PFSK-1 (cell line): ENCODE measurements at regions not wholly inside any gene's neighbourhood (a gene's known extent, or its start where the extent isn't known, plus 50 kb on each side); places are given as distances from the start of the nearest gene placed in this dataset.

Source experiments
- FOXP2 ChIP-seq: optimal IDR thresholded peaks from 2 replicates; pipeline ENCODE3; 2011; ENCODE audit warnings: borderline replicate concordance, control low read depth, inconsistent platforms; ENCODE audit not compliant: insufficient read depth; ENCODE audit errors: extremely low read length, extremely low read depth
- POLR2AphosphoS5 ChIP-seq: IDR thresholded peaks from 2 replicates; pipeline ENCODE4 v1.6.1; 2012; ENCODE audit warnings: low read depth, mild to moderate bottlenecking, control low read depth, low read length, moderate library complexity
- SIN3A ChIP-seq: IDR thresholded peaks from 2 replicates; pipeline ENCODE4 v1.6.1; 2012; ENCODE audit warnings: mild to moderate bottlenecking, low read length, moderate library complexity, borderline replicate concordance; ENCODE audit not compliant: insufficient read depth
- TAF1 ChIP-seq: IDR thresholded peaks from 2 replicates; pipeline ENCODE4 v1.6.1; 2012; ENCODE audit warnings: low read length, control low read depth, borderline replicate concordance; ENCODE audit not compliant: insufficient read depth
- TF ChIP-seq, protein P1 (sequence below), 2 experiments: IDR thresholded peaks; 2 replicates each; pipeline versions ENCODE4 v1.6.1 to v1.8.0; 2011 to 2012; ENCODE audit warnings: low read depth in 2 of 2, low read length in 2 of 2, control low read depth in 1 of 2, inconsistent platforms in 1 of 2, mild to moderate bottlenecking in 1 of 2, moderate library complexity in 1 of 2; ENCODE audit not compliant: insufficient read depth in 1 of 2

DNA sequence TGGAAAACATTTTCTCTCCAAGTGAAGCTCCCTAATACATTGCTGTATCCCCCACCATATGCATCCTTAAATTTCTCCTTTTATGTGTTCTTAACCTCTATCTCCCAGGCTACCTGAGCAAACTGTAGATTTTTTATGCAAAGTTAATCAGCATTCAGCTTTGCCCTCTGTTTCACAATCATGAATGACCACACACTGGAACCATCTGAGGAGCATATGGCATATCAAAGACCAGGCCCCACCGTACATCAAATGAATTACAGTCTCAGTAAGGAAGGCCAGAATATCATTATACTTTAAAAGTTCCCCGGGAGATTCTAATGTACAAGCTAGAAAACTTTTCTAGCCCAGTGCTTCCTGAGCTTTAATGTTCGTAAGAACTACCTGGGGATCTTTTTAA, 115.5 kb upstream of the NECTIN3 start:
- TF ChIP-seq FOXP2 (no peak), TAF1 (no peak), POLR2AphosphoS5 (no peak), SIN3A (no peak)
- TF ChIP-seq, protein P1, sequence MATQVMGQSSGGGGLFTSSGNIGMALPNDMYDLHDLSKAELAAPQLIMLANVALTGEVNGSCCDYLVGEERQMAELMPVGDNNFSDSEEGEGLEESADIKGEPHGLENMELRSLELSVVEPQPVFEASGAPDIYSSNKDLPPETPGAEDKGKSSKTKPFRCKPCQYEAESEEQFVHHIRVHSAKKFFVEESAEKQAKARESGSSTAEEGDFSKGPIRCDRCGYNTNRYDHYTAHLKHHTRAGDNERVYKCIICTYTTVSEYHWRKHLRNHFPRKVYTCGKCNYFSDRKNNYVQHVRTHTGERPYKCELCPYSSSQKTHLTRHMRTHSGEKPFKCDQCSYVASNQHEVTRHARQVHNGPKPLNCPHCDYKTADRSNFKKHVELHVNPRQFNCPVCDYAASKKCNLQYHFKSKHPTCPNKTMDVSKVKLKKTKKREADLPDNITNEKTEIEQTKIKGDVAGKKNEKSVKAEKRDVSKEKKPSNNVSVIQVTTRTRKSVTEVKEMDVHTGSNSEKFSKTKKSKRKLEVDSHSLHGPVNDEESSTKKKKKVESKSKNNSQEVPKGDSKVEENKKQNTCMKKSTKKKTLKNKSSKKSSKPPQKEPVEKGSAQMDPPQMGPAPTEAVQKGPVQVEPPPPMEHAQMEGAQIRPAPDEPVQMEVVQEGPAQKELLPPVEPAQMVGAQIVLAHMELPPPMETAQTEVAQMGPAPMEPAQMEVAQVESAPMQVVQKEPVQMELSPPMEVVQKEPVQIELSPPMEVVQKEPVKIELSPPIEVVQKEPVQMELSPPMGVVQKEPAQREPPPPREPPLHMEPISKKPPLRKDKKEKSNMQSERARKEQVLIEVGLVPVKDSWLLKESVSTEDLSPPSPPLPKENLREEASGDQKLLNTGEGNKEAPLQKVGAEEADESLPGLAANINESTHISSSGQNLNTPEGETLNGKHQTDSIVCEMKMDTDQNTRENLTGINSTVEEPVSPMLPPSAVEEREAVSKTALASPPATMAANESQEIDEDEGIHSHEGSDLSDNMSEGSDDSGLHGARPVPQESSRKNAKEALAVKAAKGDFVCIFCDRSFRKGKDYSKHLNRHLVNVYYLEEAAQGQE (IDR thresholded peaks at IDR 0.05; ENCODE audit: insufficient read depth in 1 of 2, low read depth in 2 of 2, low read length in 2 of 2): no peak

DNA sequence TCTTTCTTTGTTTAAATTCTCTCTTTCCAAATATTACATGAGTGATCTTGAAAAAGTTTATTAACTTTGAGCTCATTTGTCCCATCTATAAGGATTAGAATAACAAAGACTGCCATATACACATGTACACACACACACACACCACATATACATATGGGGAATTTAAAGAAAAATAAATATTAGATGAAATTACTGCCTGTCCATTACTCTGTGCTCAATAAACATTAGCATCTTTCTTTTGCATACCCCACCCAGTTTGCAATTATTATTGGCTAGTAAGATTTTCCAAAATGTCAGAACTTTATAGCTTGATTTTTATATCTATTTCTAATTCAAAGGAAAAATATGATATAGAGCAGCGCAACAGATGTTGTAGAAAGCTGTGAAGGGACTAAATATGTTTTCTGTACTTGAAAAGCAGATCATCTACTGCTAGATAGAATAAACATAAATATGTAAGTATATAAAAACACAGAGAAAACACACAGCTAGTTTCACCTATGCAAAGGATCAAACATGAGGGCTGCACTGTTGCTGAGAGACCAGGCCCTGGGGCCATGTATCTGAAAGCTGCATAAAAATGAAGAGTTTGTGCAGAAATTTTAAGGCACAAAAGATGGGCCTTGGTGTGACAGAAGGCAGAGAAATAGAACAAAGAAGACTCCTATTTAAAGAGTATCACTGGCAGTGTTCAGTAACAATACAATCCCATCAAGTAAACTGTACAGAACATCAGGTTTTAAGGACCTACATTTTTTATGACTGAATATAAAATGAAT, 114.2 kb upstream of the NECTIN3 start:
- no peak for TF ChIP-seq SIN3A
- TF ChIP-seq, protein P1 (IDR thresholded peaks at IDR 0.05; ENCODE audit: insufficient read depth in 1 of 2, low read depth in 2 of 2, low read length in 2 of 2): no peak
- no peak for TF ChIP-seq POLR2AphosphoS5
- TF ChIP-seq TAF1: no peak

DNA sequence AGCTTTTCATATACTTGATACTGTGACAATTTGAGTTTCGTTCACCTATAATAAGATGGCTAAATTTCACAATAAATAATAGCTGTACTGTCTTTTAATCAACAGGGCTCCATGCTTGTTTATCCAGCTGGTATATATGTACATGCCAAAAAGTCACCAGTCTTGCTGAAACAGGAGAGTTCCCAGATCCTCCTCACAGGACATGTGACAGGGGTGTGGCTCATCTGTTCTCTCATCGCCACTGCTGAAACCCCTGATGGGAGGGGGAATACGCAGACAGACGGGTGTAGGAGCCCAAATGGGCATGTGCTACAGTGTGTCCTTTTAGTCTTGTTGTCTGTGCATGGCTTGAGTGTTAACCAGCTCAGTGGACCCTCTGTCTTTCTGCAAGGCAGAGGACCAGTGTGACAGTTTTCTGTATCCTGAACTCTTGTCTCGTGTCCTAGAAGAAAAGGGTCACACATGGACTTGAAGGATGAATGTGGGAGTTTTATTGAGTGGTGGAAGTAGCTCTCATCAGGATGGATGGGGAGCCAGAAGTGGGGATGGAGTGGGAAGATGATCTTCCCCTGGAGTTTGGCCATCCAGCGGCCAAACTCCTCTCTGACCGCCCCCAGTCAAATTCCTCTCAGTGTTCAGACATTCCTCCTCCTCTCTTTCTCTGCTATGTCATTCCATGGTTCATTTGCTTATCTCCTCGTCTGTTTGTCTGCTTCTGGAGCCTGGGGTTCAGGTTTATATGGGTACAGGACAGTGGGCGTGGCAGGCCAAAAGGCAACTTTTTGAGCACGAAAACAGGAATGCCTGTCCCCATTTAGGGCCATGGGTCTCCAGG, 113.1 kb upstream of the NECTIN3 start:
- TF ChIP-seq FOXP2 (no peak), TAF1 (no peak), SIN3A (no peak), POLR2AphosphoS5 (no peak)
- TF ChIP-seq, protein P1 (IDR thresholded peaks at IDR 0.05; ENCODE audit: insufficient read depth in 1 of 2, low read depth in 2 of 2, low read length in 2 of 2): no peak

DNA sequence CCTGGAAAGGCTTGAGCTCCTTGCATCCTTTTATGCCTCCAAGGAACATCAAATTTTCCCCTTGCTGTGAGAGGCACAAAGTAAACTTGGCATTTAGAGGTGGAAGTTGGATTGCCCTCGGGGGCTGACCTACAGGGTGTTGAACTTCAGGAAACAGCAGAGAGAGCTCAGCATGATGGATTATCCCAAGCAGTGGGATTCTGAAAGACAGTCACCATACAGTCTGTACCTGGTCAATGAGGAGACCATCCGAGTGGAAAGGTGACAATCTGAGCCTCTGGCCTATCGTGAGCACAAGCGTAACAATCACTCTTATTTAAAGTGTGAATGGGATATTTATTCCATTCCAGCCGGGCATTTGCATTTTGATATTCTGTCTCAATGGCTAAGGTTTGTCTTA, 105.6 kb upstream of the NECTIN3 start:
- TF ChIP-seq, protein P1 (IDR thresholded peaks at IDR 0.05; ENCODE audit: insufficient read depth in 1 of 2, low read depth in 2 of 2, low read length in 2 of 2): no peak
- TF ChIP-seq SIN3A (no peak), FOXP2 (no peak), POLR2AphosphoS5 (no peak), TAF1 (no peak)
